K562 (cell line): ENCODE measurements at regions not wholly inside any gene's neighbourhood (a gene's known extent, or its start where the extent isn't known, plus 50 kb on each side); places are given as distances from the start of the nearest gene placed in this dataset.
A peak's percentile ranks its signal among the peaks of the same experiment; 100 is the strongest.

Experiments
- ATAC-seq: fragments of 200-7000 bp; cut with Tn5 transposase; 3 replicates; pipeline ENCODE4 v1.9.1; 2020; ENCODE audit warnings: moderate library complexity
- BruUV-seq: library from RNA; stranded (reverse); fragments of 400-500 nt; replicated peaks from 2 replicates; lab custom pipeline; 2021; lab: Mats Ljungman, UMichigan
- CTCF ChIA-PET: fragments of 300-600 bp; formaldehyde crosslinking; extraction: SDS; loops from one replicate; lab custom pipeline; 2021; ENCODE audit warnings: low intra/inter-chr PET ratio; lab: Yijun Ruan, JAX
- POLR2A ChIA-PET: fragments of 300-600, 350-650 bp; sonication (Branson Sonifier 250); formaldehyde crosslinking; extraction: SDS; loops from one replicate; lab custom pipeline; 2021; ENCODE audit warnings: antibody characterized with exemption, inconsistent platforms; lab: Yijun Ruan, JAX
- DNase-seq, 4 experiments: peaks; one replicate each; pipeline versions ENCODE4 v3.0.0 to v3.0.0-alpha.2; 2011 to 2018; ENCODE audit warnings: low spot score in 3 of 4, mixed read lengths in 3 of 4; ENCODE audit errors: extremely low read depth in 1 of 4
- FAIRE-seq: peaks from 2 replicates; lab custom pipeline; 2011; peaks lifted over from hg19 to GRCh38; lab: Jason Lieb, UNC
- H2AFZ ChIP-seq: 2 replicates; pipeline ENCODE4 v1.6.0; 2011; ENCODE audit warnings: low read depth, low read length, control low read depth, inconsistent platforms
- H3K27ac ChIP-seq: fragments of 200-600 bp; 3 replicates; pipeline ENCODE4 v1.8.0; 2011; ENCODE audit warnings: low read depth, mild to moderate bottlenecking, control low read depth, inconsistent platforms, low read length, moderate library complexity, mixed read lengths; ENCODE audit errors: extremely low read depth
- H3K27me3 ChIP-seq, 2 experiments: fragments of 300-600 bp in 1 of 2; 2 replicates in 1 of 2; 3 replicates in 1 of 2; pipeline versions ENCODE4 v1.6.0 to v1.8.0; 2011; ENCODE audit warnings: inconsistent platforms in 2 of 2, low read length in 2 of 2, mild to moderate bottlenecking in 1 of 2, mixed read lengths in 1 of 2, moderate library complexity in 1 of 2; ENCODE audit not compliant: control insufficient read depth in 2 of 2, insufficient read depth in 2 of 2
- H3K36me3 ChIP-seq: fragments of 300-600 bp; 3 replicates; pipeline ENCODE4 v1.8.0; 2011; ENCODE audit warnings: mild to moderate bottlenecking, low read length, inconsistent platforms; ENCODE audit not compliant: control insufficient read depth, insufficient read depth
- H3K4me1 ChIP-seq, 2 experiments: fragments of 200-600 bp in 1 of 2; replicated peaks in 1 of 2; 2 replicates in 1 of 2; 3 replicates in 1 of 2; pipeline versions ENCODE4 v1.5.1 to v1.8.0; 2011; ENCODE audit warnings: inconsistent platforms in 2 of 2, low read length in 2 of 2, mild to moderate bottlenecking in 1 of 2, mixed read lengths in 1 of 2, moderate library complexity in 1 of 2; ENCODE audit not compliant: control insufficient read depth in 2 of 2, insufficient read depth in 2 of 2
- H3K4me2 ChIP-seq: 2 replicates; pipeline ENCODE4 v1.6.1; 2011; ENCODE audit warnings: low read length, control low read depth, inconsistent platforms, mixed read lengths; ENCODE audit not compliant: insufficient read depth
- H3K4me3 ChIP-seq: fragments of 200-600 bp; sonication (generic), shearing (Covaris generic); 2 replicates; pipeline ENCODE4 v1.5.1; 2016; ENCODE audit warnings: control low read depth, inconsistent platforms
- H3K79me2 ChIP-seq: fragments of 200-600 bp; 3 replicates; pipeline ENCODE4 v1.8.0; 2011; ENCODE audit warnings: low read length, inconsistent platforms; ENCODE audit not compliant: control insufficient read depth, insufficient read depth
- H3K9ac ChIP-seq, 2 experiments: 2 replicates each; pipeline versions ENCODE4 v1.6.0 to v1.6.1; 2011; ENCODE audit warnings: low read depth in 2 of 2, low read length in 2 of 2, control low read depth in 1 of 2, inconsistent platforms in 1 of 2, mild to moderate bottlenecking in 1 of 2, mixed read lengths in 1 of 2; ENCODE audit not compliant: insufficient read depth in 1 of 2
- H3K9me1 ChIP-seq: one replicate; pipeline ENCODE4 v1.6.0; 2011; ENCODE audit warnings: inconsistent platforms, mild to moderate bottlenecking, low read length, moderate library complexity; ENCODE audit not compliant: control insufficient read depth, insufficient read depth
- H3K9me3 ChIP-seq: replicated peaks from 2 replicates; pipeline ENCODE4 v1.5.1; 2011; ENCODE audit warnings: low read depth, low read length, inconsistent platforms; ENCODE audit not compliant: control insufficient read depth, insufficient read depth
- H4K20me1 ChIP-seq: replicated peaks from 2 replicates; pipeline ENCODE4 v1.6.1; 2011; ENCODE audit warnings: low read length, inconsistent platforms, mixed read lengths; ENCODE audit not compliant: control insufficient read depth, insufficient read depth
- CHD4 ChIP-seq: fragments of 200-600 bp; sonication (generic); IDR thresholded peaks from 3 replicates; pipeline ENCODE4 v1.6.1; 2012; ENCODE audit warnings: low read depth, mild to moderate bottlenecking, mixed read lengths, low read length, inconsistent platforms; ENCODE audit not compliant: insufficient read depth, insufficient replicate concordance, poor library complexity, severe bottlenecking
- COPS2 ChIP-seq: fragments of 450-650 bp; conservative IDR thresholded peaks from 2 replicates; pipeline ENCODE4 v1.6.1; 2016; ENCODE audit warnings: mild to moderate bottlenecking, moderate library complexity
- CTCF ChIP-seq, 3 experiments: IDR thresholded peaks in 2 of 3; conservative IDR thresholded peaks in 1 of 3; 2 replicates each; pipeline ENCODE4 v1.5.1; 2011 to 2012; ENCODE audit warnings: low read length in 3 of 3, mild to moderate bottlenecking in 3 of 3, control low read depth in 2 of 3, improper control_type of control experiment in 1 of 3, inconsistent platforms in 1 of 3, low read depth in 1 of 3, mixed read lengths in 1 of 3, moderate library complexity in 1 of 3; ENCODE audit not compliant: insufficient read depth in 2 of 3
- DIDO1 ChIP-seq: fragments of 450-650 bp; IDR thresholded peaks from 2 replicates; pipeline ENCODE4 v1.6.1; 2016; ENCODE audit warnings: low read depth, missing biosample characterization, missing genetic modification characterization
- GTF2B ChIP-seq: IDR thresholded peaks from 2 replicates; pipeline ENCODE4 v1.6.1; 2011; ENCODE audit not compliant: insufficient read length; ENCODE audit errors: extremely low read depth
- HNRNPK ChIP-seq: fragments of 200-400 bp; formaldehyde crosslinking; IDR thresholded peaks from one replicate; pipeline ENCODE4 v1.6.1; 2018; ENCODE audit warnings: mild to moderate bottlenecking, low read depth, low read length; ENCODE audit not compliant: poor library complexity, severe bottlenecking
- PHTF2 ChIP-seq: fragments of 250-450 bp; sonication (Bioruptor Pico); IDR thresholded peaks from 2 replicates; pipeline ENCODE4 v1.5.0; 2021; ENCODE audit warnings: mild to moderate bottlenecking
- PURB ChIP-seq: sonication (generic); formaldehyde crosslinking; IDR thresholded peaks from 2 replicates; pipeline ENCODE4 v1.9.0; 2021; ENCODE audit warnings: low read depth, mild to moderate bottlenecking, missing genetic modification reagents
- SMARCC2 ChIP-seq: fragments of 450-650 bp; IDR thresholded peaks from 2 replicates; pipeline ENCODE4 v1.6.1; 2017; ENCODE audit warnings: antibody characterized with exemption, moderate library complexity, mild to moderate bottlenecking, low read depth
- YY1 ChIP-seq, 3 experiments: IDR thresholded peaks; 2 replicates each; pipeline ENCODE4 v1.6.1; 2011; ENCODE audit warnings: low read length in 2 of 3, mild to moderate bottlenecking in 2 of 3, moderate library complexity in 2 of 3, borderline replicate concordance in 1 of 3, control low read depth in 1 of 3, low read depth in 1 of 3; ENCODE audit not compliant: insufficient read depth in 3 of 3, insufficient replicate concordance in 2 of 3, control insufficient read depth in 1 of 3, insufficient read length in 1 of 3; ENCODE audit errors: extremely low read depth in 1 of 3
- ZHX1 ChIP-seq: fragments of 150-350 bp; conservative IDR thresholded peaks from 2 replicates; pipeline ENCODE4 v1.6.1; 2014; ENCODE audit warnings: low read length
- ZNF512 ChIP-seq: IDR thresholded peaks from 2 replicates; pipeline ENCODE4 v1.6.1; 2016; ENCODE audit warnings: missing genetic modification characterization, missing compliant biosample characterization
- WGBS: fragments of 100-300 bp; shearing (Covaris generic); methylation state at CpG from one replicate; pipeline ENCODE4 v1.1.6; 2016; ENCODE audit warnings: low coverage, mixed read lengths; ENCODE audit not compliant: insufficient coverage; ENCODE audit errors: missing lambda C conversion rate; 5-methylcytosine and 5-hydroxymethylcytosine counted together
- in situ Hi-C: fragments of 300-500 bp; cut with MboI; formaldehyde crosslinking; loops from 4 replicates; pipeline ENCODE4 v1.15.0; 2018; ENCODE audit warnings: inconsistent platforms, mixed read lengths
- intact Hi-C: fragments of 100-400 bp; cut with micrococcal nuclease; formaldehyde crosslinking; loops from 2 replicates; pipeline ENCODE4 v1.14.2; 2022

GRCh38 chr16:17578981-17579874 is 108.5 kb upstream of the XYLT1 start:
- H2AFZ ChIP-seq, result no peak overlapping the region
- WGBS, result 0% methylated on average over 10 of the region's 10 CpGs
- POLR2A ChIA-PET, result interaction anchor here (0.6 to 1.3 kb wide), 3 partner anchors 8 to 22 kb away, joined by 3 to 4 read pairs (median 4); no protein-coding TSS in a partner anchor
- TF ChIP-seq PURB (CRISPR knock-in tag) (no peak), COPS2 (no peak), CTCF (IDR thresholded peaks at IDR 0.05 in 2 of 3, conservative IDR thresholded peaks at IDR 0.05 in 1 of 3; ENCODE audit: insufficient read depth in 2 of 3, low read depth in 1 of 3, low read length in 3 of 3) (peak; percentile 58 to 78 (median 66)), ZHX1 (no peak), GTF2B (no peak), PHTF2 (CRISPR knock-in tag) (no peak), SMARCC2 (no peak), CHD4 (no peak), ZNF512 (no peak), HNRNPK (no peak), YY1 (IDR thresholded peaks at IDR 0.05; ENCODE audit: borderline replicate concordance in 1 of 3, control insufficient read depth in 1 of 3, extremely low read depth in 1 of 3, insufficient read depth in 3 of 3, insufficient read length in 1 of 3, insufficient replicate concordance in 2 of 3, low read depth in 1 of 3, low read length in 2 of 3) (no peak), DIDO1 (no peak)

More at GRCh38 chr16:17578981-17579874, 108.5 kb upstream of the XYLT1 start:
- DNase-seq (peak; percentile 58 to 64 (median 60)), ATAC-seq (peak; percentile 83), FAIRE-seq (peak; percentile 80)
- H3K4me3 ChIP-seq, result no peak overlapping the region
- no peak overlapping the region for H3K27ac ChIP-seq
- H3K79me2 ChIP-seq, result no peaks in the 10 kb centered on the region
- no peaks in the 10 kb centered on the region for H3K9me1 ChIP-seq
- no TSS peak for BruUV-seq
- H3K9ac ChIP-seq, result no peak overlapping the region
- CTCF ChIA-PET, result no interaction called here
- intact Hi-C loops (no loop called here), in situ Hi-C loops (no loop called here)
- H3K36me3 ChIP-seq, result no peaks in the 10 kb centered on the region
- H3K27me3 ChIP-seq, result no peaks in the 10 kb centered on the region; a peak in 1 of 5 replicates
- no peak overlapping the region for H3K4me2 ChIP-seq
- no peaks in the 10 kb centered on the region for H3K4me1 ChIP-seq
- H3K9me3 ChIP-seq, result no peaks in the 10 kb centered on the region
- H4K20me1 ChIP-seq, result no peaks in the 10 kb centered on the region
